Calu3 (cell line): ENCODE measurements at regions not wholly inside any gene's neighbourhood (a gene's known extent, or its start where the extent isn't known, plus 50 kb on each side); places are given as distances from the start of the nearest gene placed in this dataset.

ENCODE experiments used
- BruUV-seq: library from RNA; stranded (reverse); fragments of 400-500 nt; replicated peaks from 2 replicates; lab custom pipeline; 2021; lab: Mats Ljungman, UMichigan
- CTCF ChIA-PET: fragments of 300-600 bp; sonication (Branson Sonifier 250); formaldehyde crosslinking; loops from one replicate; lab custom pipeline; 2022; ENCODE audit warnings: antibody characterized with exemption; lab: Charles Lee
- DNase-seq: peaks from one replicate; pipeline ENCODE4 v3.0.0; 2022
- H3K27ac Mint-ChIP-seq: one replicate; pipeline ENCODE4 v1.8.0; 2022; ENCODE audit warnings: mixed read lengths; ENCODE audit not compliant: unreplicated experiment
- H3K27me3 Mint-ChIP-seq: one replicate; pipeline ENCODE4 v1.8.0; 2022; ENCODE audit warnings: mixed read lengths; ENCODE audit not compliant: unreplicated experiment
- H3K36me3 Mint-ChIP-seq: one replicate; pipeline ENCODE4 v1.8.0; 2022; ENCODE audit warnings: mild to moderate bottlenecking, moderate library complexity, mixed read lengths; ENCODE audit not compliant: insufficient read depth, unreplicated experiment
- H3K4me1 Mint-ChIP-seq: one replicate; pipeline ENCODE4 v1.8.0; 2022; ENCODE audit warnings: mild to moderate bottlenecking, low read depth, mixed read lengths; ENCODE audit not compliant: unreplicated experiment
- H3K4me3 Mint-ChIP-seq: one replicate; pipeline ENCODE4 v1.8.0; 2022; ENCODE audit warnings: mild to moderate bottlenecking, low read depth, moderate library complexity, mixed read lengths; ENCODE audit not compliant: unreplicated experiment
- H3K9me3 Mint-ChIP-seq: one replicate; pipeline ENCODE4 v1.8.0; 2022; ENCODE audit warnings: low read depth, mixed read lengths; ENCODE audit not compliant: unreplicated experiment
- CTCF ChIP-seq: fragments of 200-600 bp; IDR thresholded peaks from one replicate; pipeline ENCODE4 v1.8.0; 2022; ENCODE audit warnings: antibody characterized with exemption; ENCODE audit not compliant: unreplicated experiment
- intact Hi-C: fragments of 100-400 bp; cut with micrococcal nuclease; formaldehyde crosslinking; loops from one replicate; pipeline ENCODE4 v1.10.0; 2022; ENCODE audit not compliant: unreplicated experiment

- Mint-ChIP-seq H3K4me1 (no peaks in the 10 kb centered on the region), H3K27ac (no peak overlapping the region), H3K36me3 (no peaks in the 10 kb centered on the region), H3K9me3 (peaks cover 4% of the 10 kb centered on the region), H3K4me3 (no peak overlapping the region), H3K27me3 (no peaks in the 10 kb centered on the region)
- no TSS peak for BruUV-seq
- CTCF ChIA-PET: no interaction called here
- no peak for DNase-seq
- intact Hi-C loops: no loop called here
- TF ChIP-seq CTCF: no peak
Observed at GRCh38 chr2:129702416-129703176, 276.9 kb upstream of the RAB6C start.

- no peaks in the 10 kb centered on the region for H3K27me3 Mint-ChIP-seq
- intact Hi-C loops: no loop called here
- TF ChIP-seq CTCF: no peak
- no peak for DNase-seq
- BruUV-seq: no TSS peak
- CTCF ChIA-PET: no interaction called here
- peaks cover 4% of the 10 kb centered on the region for H3K9me3 Mint-ChIP-seq
- H3K4me1 Mint-ChIP-seq: no peaks in the 10 kb centered on the region
- no peak overlapping the region for H3K4me3 Mint-ChIP-seq
- no peak overlapping the region for H3K27ac Mint-ChIP-seq
- no peaks in the 10 kb centered on the region for H3K36me3 Mint-ChIP-seq
Observed at GRCh38 chr2:129705085-129705484, 274.4 kb upstream of the RAB6C start.

- no peak for DNase-seq
- Mint-ChIP-seq H3K4me1 (no peaks in the 10 kb centered on the region), H3K9me3 (no peaks in the 10 kb centered on the region), H3K27ac (no peak overlapping the region), H3K27me3 (no peaks in the 10 kb centered on the region), H3K36me3 (no peaks in the 10 kb centered on the region), H3K4me3 (no peak overlapping the region)
- CTCF ChIA-PET: interaction anchor here (0.6 kb wide), 1 partner anchor 230 kb away, joined by 3 read pairs; no protein-coding TSS in a partner anchor
- no peak for TF ChIP-seq CTCF
- BruUV-seq: no TSS peak
- intact Hi-C loops: no loop called here
Observed at GRCh38 chr2:129707800-129708199, 271.7 kb upstream of the RAB6C start.

GRCh38 chr2:129708221-129708967 lies 271.1 kb upstream of the RAB6C start:
- Mint-ChIP-seq H3K4me3 (no peak overlapping the region), H3K27ac (no peak overlapping the region), H3K36me3 (no peaks in the 10 kb centered on the region), H3K4me1 (no peaks in the 10 kb centered on the region), H3K9me3 (no peaks in the 10 kb centered on the region), H3K27me3 (no peaks in the 10 kb centered on the region)
- intact Hi-C loops: no loop called here
- CTCF ChIA-PET: no interaction called here
- no TSS peak for BruUV-seq
- DNase-seq: no peak
- no peak for TF ChIP-seq CTCF
